ENCODE measurements at regions not wholly inside any gene's neighbourhood (a gene's known extent, or its start where the extent isn't known, plus 50 kb on each side); places are given as distances from the start of the nearest gene placed in this dataset.

GRCh38 chr11:98101329-98101728 lies 919.4 kb upstream of the CNTN5 start:
- Histone ChIP-seq H4K20me1 (replicated peaks; ENCODE audit: control insufficient read depth, insufficient read depth, low read length) (no peaks in the 10 kb centered on the region), H3K27me3 (ENCODE audit: control insufficient read depth in 2 of 2, insufficient read depth in 2 of 2, low read length in 2 of 2) (no peaks in the 10 kb centered on the region), H2AFZ (ENCODE audit: low read depth, low read length) (no peak overlapping the region), H3K4me2 (ENCODE audit: insufficient read depth, low read length) (no peak overlapping the region), H3K9ac (ENCODE audit: insufficient read depth in 1 of 2, low read depth in 2 of 2, low read length in 2 of 2) (no peak overlapping the region), H3K36me3 (ENCODE audit: control insufficient read depth, insufficient read depth, low read length) (no peaks in the 10 kb centered on the region), H3K9me1 (ENCODE audit: control insufficient read depth, insufficient read depth, low read length) (no peaks in the 10 kb centered on the region), H3K79me2 (ENCODE audit: control insufficient read depth, insufficient read depth, low read length) (no peaks in the 10 kb centered on the region), H3K27ac (ENCODE audit: extremely low read depth, low read depth, low read length) (no peak overlapping the region), H3K4me1 (replicated peaks in 1 of 2; ENCODE audit: control insufficient read depth in 2 of 2, insufficient read depth in 2 of 2, low read length in 2 of 2) (no peaks in the 10 kb centered on the region), H3K4me3 (no peak overlapping the region), H3K9me3 (replicated peaks; ENCODE audit: control insufficient read depth, insufficient read depth, low read depth, low read length) (peaks cover 4% of the 10 kb centered on the region; the same call in 1 of the 2 replicates)
- ChIA-PET CTCF (ENCODE audit: low intra/inter-chr PET ratio) (no interaction called here), POLR2A (no interaction called here)
- 100% methylated on average over 1 of the region's 1 CpG for WGBS (ENCODE audit: insufficient coverage, low coverage, missing lambda C conversion rate)
- in situ Hi-C loops (cut with MboI) (no loop called here), intact Hi-C loops (cut with micrococcal nuclease) (no loop called here)
- DNase-seq (ENCODE audit: extremely low read depth in 1 of 4, low spot score in 3 of 4) (no peak), FAIRE-seq (no peak), ATAC-seq (no peak)
- BruUV-seq (replicated peaks): no TSS peak
- TF ChIP-seq SMC3 (conservative IDR thresholded peaks at IDR 0.05; ENCODE audit: insufficient read depth, low read depth, low read length) (no peak), SMAD1 (IDR thresholded peaks at IDR 0.05; ENCODE audit: low read depth, low read length, partially characterized antibody) (no peak), TBL1XR1 (IDR thresholded peaks at IDR 0.05; ENCODE audit: low read length in 2 of 2) (no peak), EHMT2 (IDR thresholded peaks at IDR 0.05) (no peak), CBFA2T3 (IDR thresholded peaks at IDR 0.05) (no peak), MTA2 (IDR thresholded peaks at IDR 0.05; ENCODE audit: low read depth) (no peak), ZFP1 (CRISPR knock-in tag; IDR thresholded peaks at IDR 0.05) (peak; percentile 62; the same call in 1 of the 2 replicates), TRIM24 (IDR thresholded peaks at IDR 0.05) (peak; percentile 28 to 48; a peak in 1 of 4 replicates), RBM14 (IDR thresholded peaks at IDR 0.05; ENCODE audit: borderline replicate concordance, insufficient read depth, low read depth, low read length) (no peak), CBX3 (IDR thresholded peaks at IDR 0.05; ENCODE audit: borderline replicate concordance in 1 of 2, low read length in 2 of 2) (peak in 1 of 2 experiments; percentile 76; a peak in 1 of 3 replicates), SMAD4 (CRISPR knock-in tag; conservative IDR thresholded peaks at IDR 0.05) (no peak), ZFP91 (CRISPR knock-in tag; IDR thresholded peaks at IDR 0.05) (no peak), HSF4 (CRISPR knock-in tag; IDR thresholded peaks at IDR 0.05; ENCODE audit: borderline replicate concordance) (no peak), CREB1 (IDR thresholded peaks at IDR 0.05) (no peak), CREB1 (CRISPR knock-in tag; IDR thresholded peaks at IDR 0.05) (no peak), DPF2 (IDR thresholded peaks at IDR 0.05) (no peak)
- TF ChIP-seq, protein P1, sequence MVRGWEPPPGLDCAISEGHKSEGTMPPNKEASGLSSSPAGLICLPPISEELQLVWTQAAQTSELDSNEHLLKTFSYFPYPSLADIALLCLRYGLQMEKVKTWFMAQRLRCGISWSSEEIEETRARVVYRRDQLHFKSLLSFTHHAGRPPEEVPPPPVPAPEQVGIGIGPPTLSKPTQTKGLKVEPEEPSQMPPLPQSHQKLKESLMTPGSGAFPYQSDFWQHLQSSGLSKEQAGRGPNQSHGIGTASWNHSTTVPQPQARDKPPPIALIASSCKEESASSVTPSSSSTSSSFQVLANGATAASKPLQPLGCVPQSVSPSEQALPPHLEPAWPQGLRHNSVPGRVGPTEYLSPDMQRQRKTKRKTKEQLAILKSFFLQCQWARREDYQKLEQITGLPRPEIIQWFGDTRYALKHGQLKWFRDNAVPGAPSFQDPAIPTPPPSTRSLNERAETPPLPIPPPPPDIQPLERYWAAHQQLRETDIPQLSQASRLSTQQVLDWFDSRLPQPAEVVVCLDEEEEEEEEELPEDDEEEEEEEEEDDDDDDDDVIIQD (CRISPR knock-in tag; IDR thresholded peaks at IDR 0.05): no peak
- TF ChIP-seq, protein P2, sequence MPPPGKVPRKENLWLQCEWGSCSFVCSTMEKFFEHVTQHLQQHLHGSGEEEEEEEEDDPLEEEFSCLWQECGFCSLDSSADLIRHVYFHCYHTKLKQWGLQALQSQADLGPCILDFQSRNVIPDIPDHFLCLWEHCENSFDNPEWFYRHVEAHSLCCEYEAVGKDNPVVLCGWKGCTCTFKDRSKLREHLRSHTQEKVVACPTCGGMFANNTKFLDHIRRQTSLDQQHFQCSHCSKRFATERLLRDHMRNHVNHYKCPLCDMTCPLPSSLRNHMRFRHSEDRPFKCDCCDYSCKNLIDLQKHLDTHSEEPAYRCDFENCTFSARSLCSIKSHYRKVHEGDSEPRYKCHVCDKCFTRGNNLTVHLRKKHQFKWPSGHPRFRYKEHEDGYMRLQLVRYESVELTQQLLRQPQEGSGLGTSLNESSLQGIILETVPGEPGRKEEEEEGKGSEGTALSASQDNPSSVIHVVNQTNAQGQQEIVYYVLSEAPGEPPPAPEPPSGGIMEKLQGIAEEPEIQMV (tag; conservative IDR thresholded peaks at IDR 0.05; ENCODE audit: low read depth): no peak
- TF ChIP-seq, protein P3, sequence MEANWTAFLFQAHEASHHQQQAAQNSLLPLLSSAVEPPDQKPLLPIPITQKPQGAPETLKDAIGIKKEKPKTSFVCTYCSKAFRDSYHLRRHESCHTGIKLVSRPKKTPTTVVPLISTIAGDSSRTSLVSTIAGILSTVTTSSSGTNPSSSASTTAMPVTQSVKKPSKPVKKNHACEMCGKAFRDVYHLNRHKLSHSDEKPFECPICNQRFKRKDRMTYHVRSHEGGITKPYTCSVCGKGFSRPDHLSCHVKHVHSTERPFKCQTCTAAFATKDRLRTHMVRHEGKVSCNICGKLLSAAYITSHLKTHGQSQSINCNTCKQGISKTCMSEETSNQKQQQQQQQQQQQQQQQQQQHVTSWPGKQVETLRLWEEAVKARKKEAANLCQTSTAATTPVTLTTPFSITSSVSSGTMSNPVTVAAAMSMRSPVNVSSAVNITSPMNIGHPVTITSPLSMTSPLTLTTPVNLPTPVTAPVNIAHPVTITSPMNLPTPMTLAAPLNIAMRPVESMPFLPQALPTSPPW (CRISPR knock-in tag; IDR thresholded peaks at IDR 0.05): no peak

Data from K562 (cell line).